ENCODE measurements at regions not wholly inside any gene's neighbourhood (a gene's known extent, or its start where the extent isn't known, plus 50 kb on each side); places are given as distances from the start of the nearest gene placed in this dataset.

- no peaks in the 10 kb centered on the region for H3K36me3 ChIP-seq (ENCODE audit: control insufficient read depth in 2 of 3, insufficient read depth in 3 of 3, low read length in 3 of 3)
- no peak overlapping the region for H3K4me3 ChIP-seq (ENCODE audit: low read length in 3 of 3)
- H3K27me3 ChIP-seq (ENCODE audit: control insufficient read depth, insufficient read depth, low read length), result no peaks in the 10 kb centered on the region
- no peak overlapping the region for H3K9ac ChIP-seq (ENCODE audit: low read length in 3 of 3)
- intact Hi-C loops (cut with DNase I), result no loop called here
- DNase-seq (peak in 1 of 5 donors; percentile 44), FAIRE-seq (peak; percentile 25)
- no peaks in the 10 kb centered on the region for H3K9me3 ChIP-seq (ENCODE audit: control insufficient read depth in 2 of 3, insufficient read depth in 1 of 3, low read length in 3 of 3)
- H3K27ac ChIP-seq (ENCODE audit: low read depth in 2 of 2, low read length in 2 of 2), result peak overlapping the region in 1 of 2 donors; percentile 5
- peaks cover 0 to 10% (median 7%) of the 10 kb centered on the region in 3 donors for H3K4me1 ChIP-seq (ENCODE audit: control insufficient read depth in 2 of 3, insufficient read depth in 2 of 3, low read depth in 1 of 3, low read length in 3 of 3)
- TF ChIP-seq CTCF (IDR thresholded peaks at IDR 0.05; ENCODE audit: borderline replicate concordance, extremely low read depth, insufficient read depth), result no peak
Measured at GRCh38 chr12:93145086-93145485, 216.0 kb upstream of the EEA1 start.

- no peak overlapping the region for H3K4me3 ChIP-seq (ENCODE audit: low read length in 3 of 3)
- DNase-seq (peak in 1 of 5 donors; percentile 82), FAIRE-seq (no peak)
- no peak for TF ChIP-seq CTCF (IDR thresholded peaks at IDR 0.05; ENCODE audit: borderline replicate concordance, extremely low read depth, insufficient read depth)
- H3K36me3 ChIP-seq (ENCODE audit: control insufficient read depth in 2 of 3, insufficient read depth in 3 of 3, low read length in 3 of 3), result no peaks in the 10 kb centered on the region
- intact Hi-C loops (cut with DNase I), result no loop called here
- peaks cover 0 to 7% (median 5%) of the 10 kb centered on the region in 3 donors for H3K4me1 ChIP-seq (ENCODE audit: control insufficient read depth in 2 of 3, insufficient read depth in 2 of 3, low read depth in 1 of 3, low read length in 3 of 3)
- no peaks in the 10 kb centered on the region for H3K9me3 ChIP-seq (ENCODE audit: control insufficient read depth in 2 of 3, insufficient read depth in 1 of 3, low read length in 3 of 3)
- no peaks in the 10 kb centered on the region for H3K27me3 ChIP-seq (ENCODE audit: control insufficient read depth, insufficient read depth, low read length)
- peak overlapping the region in 1 of 2 donors; percentile 30 for H3K27ac ChIP-seq (ENCODE audit: low read depth in 2 of 2, low read length in 2 of 2)
- H3K9ac ChIP-seq (ENCODE audit: low read length in 3 of 3), result no peak overlapping the region
Measured at GRCh38 chr12:93146263-93146939, 217.3 kb upstream of the EEA1 start.

- no peak overlapping the region for H3K27ac ChIP-seq (ENCODE audit: low read depth in 2 of 2, low read length in 2 of 2)
- intact Hi-C loops (cut with DNase I), result no loop called here
- FAIRE-seq (no peak), DNase-seq (no peak)
- no peaks in the 10 kb centered on the region for H3K36me3 ChIP-seq (ENCODE audit: control insufficient read depth in 2 of 3, insufficient read depth in 3 of 3, low read length in 3 of 3)
- no peak overlapping the region for H3K9ac ChIP-seq (ENCODE audit: low read length in 3 of 3)
- no peaks in the 10 kb centered on the region for H3K9me3 ChIP-seq (ENCODE audit: control insufficient read depth in 2 of 3, insufficient read depth in 1 of 3, low read length in 3 of 3)
- TF ChIP-seq CTCF (IDR thresholded peaks at IDR 0.05; ENCODE audit: borderline replicate concordance, extremely low read depth, insufficient read depth), result no peak
- peaks cover 0 to 7% (median 6%) of the 10 kb centered on the region in 3 donors for H3K4me1 ChIP-seq (ENCODE audit: control insufficient read depth in 2 of 3, insufficient read depth in 2 of 3, low read depth in 1 of 3, low read length in 3 of 3)
- H3K27me3 ChIP-seq (ENCODE audit: control insufficient read depth, insufficient read depth, low read length), result no peaks in the 10 kb centered on the region
- H3K4me3 ChIP-seq (ENCODE audit: low read length in 3 of 3), result no peak overlapping the region
Measured at GRCh38 chr12:93146970-93147369, 217.9 kb upstream of the EEA1 start.

All from kidney (tissue), 13 donors.